Sigmoid colon (tissue), 4 donors: ENCODE measurements at regions not wholly inside any gene's neighbourhood (a gene's known extent, or its start where the extent isn't known, plus 50 kb on each side); places are given as distances from the start of the nearest gene placed in this dataset.

Experiments used
- CTCF ChIP-seq, 4 experiments: fragments of 450-650 bp in 3 of 4; fragments of 200-600 bp in 1 of 4; IDR thresholded peaks; one replicate each; pipeline ENCODE4 v1.5.1; 2016 to 2019; ENCODE audit warnings: antibody characterized with exemption in 4 of 4, mild to moderate bottlenecking in 3 of 4, moderate library complexity in 2 of 4
- POLR2AphosphoS5 ChIP-seq, 4 donors: sonication (generic); formaldehyde crosslinking; IDR thresholded peaks; one replicate each; pipeline ENCODE4 v1.6.1; 2017; ENCODE audit warnings: antibody characterized with exemption in 4 of 4

- TF ChIP-seq CTCF (IDR thresholded peaks at IDR 0.05) (no peak), POLR2AphosphoS5 (IDR thresholded peaks at IDR 0.05) (no peak)
Measured at GRCh38 chr3:154842536-154842935, 237.6 kb upstream of the MME start.
